ENCODE measurements at regions not wholly inside any gene's neighbourhood (a gene's known extent, or its start where the extent isn't known, plus 50 kb on each side); places are given as distances from the start of the nearest gene placed in this dataset.
A peak's percentile ranks its signal among the peaks of the same experiment; 100 is the strongest.
"Not testable (repeated sequence)": the region's sequence is repeated elsewhere in the genome, so short reads cannot be mapped to it uniquely, and the experiment has no call there.

DNA sequence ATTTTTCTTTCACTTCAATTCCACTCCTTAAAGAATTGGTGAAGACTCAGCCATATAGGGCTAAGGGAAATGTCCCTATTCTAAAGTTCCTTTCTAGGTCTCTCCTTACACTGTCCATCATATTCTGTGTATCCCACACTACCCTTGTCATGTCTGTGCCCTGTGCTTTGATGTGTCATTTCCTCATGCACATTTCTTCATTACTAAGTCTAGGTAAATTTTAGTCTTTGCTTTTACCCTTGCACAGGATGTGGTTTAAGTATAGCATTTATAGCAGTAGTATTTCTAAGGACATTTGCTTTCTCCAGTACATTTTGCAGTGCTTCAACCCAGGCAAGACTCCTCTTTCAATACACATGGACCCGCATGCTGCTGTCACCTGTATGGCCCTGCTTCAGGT, 221.5 kb upstream of the ACVR2A start:
- DNase-seq (ENCODE audit: low read depth, low spot score), result peak; percentile 10
- H3K4me3 ChIP-seq (ENCODE audit: low read length), result no peak overlapping the region

DNA sequence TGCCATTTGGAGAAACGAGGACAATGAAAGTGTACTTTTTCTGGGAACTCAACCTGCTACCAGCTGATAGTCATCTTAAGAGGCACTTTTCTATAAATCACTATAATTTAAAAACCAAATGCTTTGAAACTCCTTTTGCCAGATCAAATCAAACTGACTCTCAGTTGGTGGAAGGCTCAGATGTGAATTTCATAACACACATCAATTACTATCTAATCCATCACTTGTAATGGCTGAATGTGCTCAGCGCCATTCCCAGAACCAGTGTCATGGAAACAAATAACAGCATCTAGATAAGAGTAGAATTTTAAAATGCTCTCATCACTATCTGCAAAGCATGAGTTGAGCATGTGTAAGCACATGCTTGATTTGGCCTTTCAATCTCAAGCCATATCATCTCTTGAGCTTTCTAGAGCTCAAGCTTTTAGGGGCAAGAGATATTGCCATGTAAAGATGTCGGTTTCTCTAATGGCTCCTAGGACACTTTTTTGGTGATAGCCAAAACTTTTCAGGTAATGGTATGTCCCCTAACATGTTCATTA, 223.1 kb upstream of the ACVR2A start:
- DNase-seq (ENCODE audit: low read depth, low spot score), result no peak
- no peak overlapping the region for H3K4me3 ChIP-seq (ENCODE audit: low read length)

DNA sequence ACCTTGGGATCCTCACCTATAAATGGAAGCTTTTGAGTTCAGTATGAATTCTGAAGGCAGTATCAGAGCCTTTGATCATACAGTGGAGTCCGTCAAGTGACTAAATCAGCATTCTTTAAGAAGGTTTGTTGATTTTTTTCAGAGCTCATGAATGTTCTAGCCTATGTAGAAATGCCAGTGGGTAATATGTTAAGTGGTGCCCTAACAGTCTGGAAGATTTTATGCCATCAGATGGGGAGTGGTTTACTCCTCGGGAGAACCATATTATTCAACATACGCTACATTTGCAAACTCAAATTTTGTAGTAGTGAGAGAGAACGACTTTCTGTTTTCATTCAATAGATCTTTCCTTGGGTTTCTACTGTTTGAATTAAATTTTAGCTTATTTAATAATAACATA, 225.0 kb upstream of the ACVR2A start:
- DNase-seq (ENCODE audit: low read depth, low spot score), result no peak

GRCh38 chr2:147615726-147616125, 229.1 kb upstream of the ACVR2A start:
- DNase-seq (ENCODE audit: low read depth, low spot score), result no peak

More for the DNA sequence above, 225.0 kb upstream of the ACVR2A start:
- H3K4me3 ChIP-seq (ENCODE audit: low read length), result no peak overlapping the region

GRCh38 chr2:147614979-147615470, 229.8 kb upstream of the ACVR2A start:
- no peak for DNase-seq (ENCODE audit: low read depth, low spot score)
- H3K4me3 ChIP-seq (ENCODE audit: low read length), result no peak overlapping the region

More at GRCh38 chr2:147615726-147616125, 229.1 kb upstream of the ACVR2A start:
- no peak overlapping the region for H3K4me3 ChIP-seq (ENCODE audit: low read length)

GRCh38 chr2:147614471-147614870, 230.4 kb upstream of the ACVR2A start:
- no peak for DNase-seq (ENCODE audit: low read depth, low spot score)

GRCh38 chr2:147610496-147611040, 234.3 kb upstream of the ACVR2A start:
- DNase-seq (ENCODE audit: low read depth, low spot score), result no peak
- H3K4me3 ChIP-seq (ENCODE audit: low read length), result no peak overlapping the region

More at GRCh38 chr2:147614471-147614870, 230.4 kb upstream of the ACVR2A start:
- no peak overlapping the region for H3K4me3 ChIP-seq (ENCODE audit: low read length)

- H3K4me3 ChIP-seq (ENCODE audit: low read length), result no peak overlapping the region
- DNase-seq (ENCODE audit: low read depth, low spot score), result no peak
These were observed 235.5 kb upstream of the ACVR2A start for GRCh38 chr2:147609301-147609700.

DNA sequence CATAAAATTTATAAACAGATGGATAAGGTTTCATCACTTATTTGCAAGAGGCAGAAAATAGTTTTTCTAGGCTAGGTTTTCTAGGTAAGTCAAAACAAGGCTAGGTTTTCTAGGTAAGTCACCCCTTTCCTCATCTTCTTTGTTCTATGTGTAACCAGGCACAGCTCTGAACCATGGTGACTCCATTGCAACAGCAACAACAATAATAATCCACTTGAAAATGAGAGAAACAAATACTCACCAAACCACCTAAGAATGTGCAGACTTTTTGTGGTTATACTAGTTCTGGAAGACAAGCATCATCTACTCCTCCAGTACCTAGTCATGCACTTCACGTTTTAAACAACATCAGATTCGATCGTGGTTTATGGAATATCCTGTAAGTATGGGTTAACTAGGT, 237.4 kb upstream of the ACVR2A start:
- no peak for DNase-seq (ENCODE audit: low read depth, low spot score)
- H3K4me3 ChIP-seq (ENCODE audit: low read length), result no peak overlapping the region

DNA sequence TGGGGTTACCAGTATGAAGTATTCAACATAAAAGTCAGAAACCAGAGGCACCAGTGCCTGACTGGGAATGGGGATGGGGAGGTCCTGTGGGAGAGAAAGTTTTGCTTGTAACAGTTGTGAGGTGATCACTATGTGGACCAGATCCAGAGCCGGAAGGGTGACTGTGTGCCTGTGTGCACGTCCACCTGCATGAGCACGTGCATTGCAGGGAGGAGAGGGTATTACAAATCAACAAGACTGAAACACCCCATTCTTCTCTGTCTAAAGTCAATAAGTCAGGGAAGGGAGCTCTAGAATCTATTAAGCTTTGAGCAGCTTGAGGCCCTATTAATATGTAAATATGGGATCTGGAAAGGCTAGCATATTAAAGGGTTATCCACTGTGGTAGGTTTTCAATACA, 241.0 kb upstream of the ACVR2A start:
- no peak for DNase-seq (ENCODE audit: low read depth, low spot score)

DNA sequence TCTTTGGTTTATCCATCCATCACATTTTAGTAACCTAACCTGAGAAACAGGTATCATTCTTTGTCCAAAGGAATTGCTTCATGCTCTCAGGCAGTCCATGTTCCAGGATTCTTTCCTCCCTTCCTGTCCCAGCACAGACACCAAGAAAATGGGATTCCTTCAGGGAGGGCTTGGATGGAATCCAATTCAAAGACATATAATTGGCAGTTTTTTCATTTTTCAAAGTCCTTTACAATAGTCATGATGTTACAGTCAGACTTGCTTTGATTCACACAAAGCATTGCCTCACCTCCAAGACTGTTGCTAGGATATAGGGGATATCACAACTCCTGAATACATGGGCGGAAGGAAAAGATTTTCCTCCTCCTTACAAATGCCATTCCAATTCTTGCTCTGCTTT, 241.4 kb upstream of the ACVR2A start:
- DNase-seq (ENCODE audit: low read depth, low spot score), result no peak
- H3K4me3 ChIP-seq (ENCODE audit: low read length), result no peak overlapping the region

More for the DNA sequence above, 241.0 kb upstream of the ACVR2A start:
- no peak overlapping the region for H3K4me3 ChIP-seq (ENCODE audit: low read length)

GRCh38 chr2:147600646-147601045, 244.2 kb upstream of the ACVR2A start:
- H3K4me3 ChIP-seq (ENCODE audit: low read length), result no peak overlapping the region

GRCh38 chr2:147600223-147600622, 244.6 kb upstream of the ACVR2A start:
- no peak for DNase-seq (ENCODE audit: low read depth, low spot score)
- no peak overlapping the region for H3K4me3 ChIP-seq (ENCODE audit: low read length)

More at GRCh38 chr2:147600646-147601045, 244.2 kb upstream of the ACVR2A start:
- no peak for DNase-seq (ENCODE audit: low read depth, low spot score)

DNA sequence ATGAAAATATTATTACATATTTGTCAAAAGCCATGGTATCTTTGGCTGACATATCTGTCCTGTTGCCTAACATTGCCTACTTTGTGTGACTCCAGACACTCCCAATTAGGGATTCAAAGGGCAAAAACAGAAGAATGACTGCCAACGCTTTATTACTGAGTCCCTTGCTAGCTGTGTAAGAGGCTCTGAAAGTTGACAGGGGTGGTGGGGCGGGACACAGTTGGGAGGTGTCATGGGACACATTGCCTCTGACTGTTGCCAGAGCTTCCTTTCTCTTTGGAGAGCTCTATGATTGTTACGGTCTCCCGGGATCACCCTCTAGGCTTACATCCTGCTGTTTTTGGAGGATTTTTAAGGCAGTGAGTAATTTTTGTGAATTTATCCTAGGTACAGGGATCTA, 249.6 kb upstream of the ACVR2A start:
- no peak for DNase-seq (ENCODE audit: low read depth, low spot score)
- H3K4me3 ChIP-seq (ENCODE audit: low read length), result no peak overlapping the region

DNA sequence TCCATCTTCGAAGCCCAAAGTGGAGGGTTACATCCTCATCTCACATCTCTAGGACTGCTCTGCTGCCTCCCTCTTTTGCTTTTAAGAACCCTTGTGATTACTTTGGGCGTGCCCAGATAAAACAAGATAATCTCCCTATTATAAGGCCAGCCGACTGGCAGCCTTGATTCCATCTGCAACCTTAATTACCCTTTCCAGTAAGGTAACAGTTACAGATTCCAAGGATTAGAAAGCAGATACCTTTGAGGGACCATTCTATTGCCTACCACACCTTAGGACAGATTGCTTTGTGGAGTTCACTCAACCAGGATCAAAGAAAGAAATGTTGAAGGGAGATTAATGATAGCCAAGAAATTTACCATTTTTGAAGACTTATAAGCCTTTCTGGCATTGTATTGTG, 250.8 kb upstream of the ACVR2A start:
- H3K4me3 ChIP-seq (ENCODE audit: low read length), result no peak overlapping the region
- no peak for DNase-seq (ENCODE audit: low read depth, low spot score)

- not testable (repeated sequence) for DNase-seq (ENCODE audit: low read depth, low spot score); H3K4me3 ChIP-seq (ENCODE audit: low read length)
These were observed 252.0 kb upstream of the ACVR2A start for GRCh38 chr2:147592784-147593183.

DNA sequence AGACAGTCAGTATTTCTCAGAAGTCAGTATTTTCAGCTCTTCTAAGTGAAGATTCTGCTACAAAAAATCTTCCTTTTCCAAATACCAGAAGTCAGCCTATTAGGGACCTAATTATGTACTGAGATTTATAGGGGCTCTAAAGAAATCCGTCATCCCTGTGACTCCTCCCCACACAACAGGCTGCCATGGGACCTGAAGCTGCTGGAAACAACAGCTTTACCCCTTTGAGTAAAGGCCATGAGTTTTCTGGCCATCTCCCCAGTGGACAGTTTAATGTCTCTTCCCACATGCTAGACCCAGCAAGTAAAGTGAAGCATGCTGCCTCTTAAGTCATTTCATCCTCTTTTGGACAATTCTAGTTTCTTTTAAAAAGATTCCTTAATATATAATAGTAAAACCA, 255.7 kb upstream of the ACVR2A start:
- no peak for DNase-seq (ENCODE audit: low read depth, low spot score)
- no peak overlapping the region for H3K4me3 ChIP-seq (ENCODE audit: low read length)

GRCh38 chr2:147588191-147588590, 256.6 kb upstream of the ACVR2A start:
- H3K4me3 ChIP-seq (ENCODE audit: low read length), result no peak overlapping the region
- DNase-seq (ENCODE audit: low read depth, low spot score), result no peak

DNA sequence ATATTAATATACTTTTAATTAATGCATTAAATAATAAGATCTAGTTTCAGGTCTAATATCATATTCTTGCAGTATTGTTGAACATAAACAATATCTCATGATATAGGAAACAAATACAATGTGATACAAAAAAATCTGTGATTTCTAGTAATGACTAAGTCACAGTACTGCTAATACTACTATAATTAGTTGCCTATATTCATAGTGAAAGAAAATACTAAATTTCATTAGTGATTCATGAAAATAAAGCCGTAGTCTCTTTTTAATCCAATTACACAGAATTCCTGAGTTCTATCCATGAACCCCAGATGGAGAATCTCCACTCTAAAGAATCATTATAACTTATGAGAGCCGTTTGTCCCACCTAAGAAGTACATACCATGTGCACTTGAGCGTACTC, 266.3 kb upstream of the ACVR2A start:
- H3K4me3 ChIP-seq (ENCODE audit: low read length), result no peak overlapping the region
- no peak for DNase-seq (ENCODE audit: low read depth, low spot score)

DNA sequence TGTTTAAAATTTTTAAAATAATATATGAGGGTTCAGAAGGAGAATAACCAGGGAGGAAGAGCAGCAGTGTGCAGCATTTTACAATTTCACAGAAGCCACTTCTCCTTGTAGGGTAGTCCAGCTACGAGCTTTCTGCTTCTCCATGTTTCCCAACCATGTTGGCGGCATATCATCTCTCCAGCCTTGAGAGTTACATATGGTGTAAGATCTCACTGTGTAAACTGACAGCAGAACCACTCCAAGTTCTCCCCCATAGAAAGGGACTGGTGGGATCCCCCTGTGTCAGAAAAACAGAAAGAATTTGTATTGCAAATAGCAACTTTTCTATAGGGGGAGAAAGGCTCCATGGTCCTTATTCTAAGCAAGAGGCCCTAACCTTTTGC, 266.8 kb upstream of the ACVR2A start:
- no peak for DNase-seq (ENCODE audit: low read depth, low spot score)
- H3K4me3 ChIP-seq (ENCODE audit: low read length), result no peak overlapping the region

GRCh38 chr2:147577323-147577997, 267.4 kb upstream of the ACVR2A start:
- no peak overlapping the region for H3K4me3 ChIP-seq (ENCODE audit: low read length)
- DNase-seq (ENCODE audit: low read depth, low spot score), result no peak

Data from Jurkat, Clone E6-1 (cell line).